ENCODE measurements at regions not wholly inside any gene's neighbourhood (a gene's known extent, or its start where the extent isn't known, plus 50 kb on each side); places are given as distances from the start of the nearest gene placed in this dataset.

GRCh38 chrX:8413279-8413678 lies 51.4 kb upstream of the VCX3B start:
- TF ChIP-seq CTCF (IDR thresholded peaks at IDR 0.05) = no peak
- no peaks in the 10 kb centered on the region for H3K36me3 ChIP-seq
- H3K9me3 ChIP-seq = no peaks in the 10 kb centered on the region
- no peaks in the 10 kb centered on the region for H3K27me3 ChIP-seq
- DNase-seq (ENCODE audit: low spot score in 2 of 2) = no peak
- H3K4me3 ChIP-seq = no peak overlapping the region
- H3K4me1 ChIP-seq = no peaks in the 10 kb centered on the region
- intact Hi-C loops (cut with DNase I) = no loop called here
- no peak overlapping the region for H3K27ac ChIP-seq

Data from ascending aorta (tissue), 2 donors.